HepG2 (cell line): ENCODE measurements at regions not wholly inside any gene's neighbourhood (a gene's known extent, or its start where the extent isn't known, plus 50 kb on each side); places are given as distances from the start of the nearest gene placed in this dataset.

Experiments used
- ATAC-seq: fragments of 200-7000 bp; cut with Tn5 transposase; 3 replicates; pipeline ENCODE4 v1.9.1; 2020; ENCODE audit warnings: mild to moderate bottlenecking, moderate library complexity
- BruUV-seq: library from RNA; stranded (reverse); fragments of 400-500 nt; replicated peaks from 2 replicates; lab custom pipeline; 2021; lab: Mats Ljungman, UMichigan
- CTCF ChIA-PET: fragments of 300-600 bp; formaldehyde crosslinking; extraction: SDS; loops from one replicate; lab custom pipeline; 2021; ENCODE audit warnings: low total read pairs, inconsistent platforms, low intra/inter-chr PET ratio; lab: Yijun Ruan, JAX
- POLR2A ChIA-PET: fragments of 350-600 bp; sonication (Branson Sonifier 250); formaldehyde crosslinking; loops from one replicate; lab custom pipeline; 2020; ENCODE audit warnings: antibody characterized with exemption, inconsistent platforms; lab: Yijun Ruan, JAX
- DNase-seq: peaks from one replicate; pipeline ENCODE4 v3.0.0-alpha.2; 2015; ENCODE audit warnings: low spot score
- FAIRE-seq: peaks from 3 replicates; lab custom pipeline; 2011; peaks lifted over from hg19 to GRCh38; lab: Jason Lieb, UNC
- H2AFZ ChIP-seq: one replicate; pipeline ENCODE4 v1.6.1; 2011; ENCODE audit warnings: low read length, inconsistent platforms
- H3K27ac ChIP-seq: fragments of 300-600 bp; 3 replicates; pipeline ENCODE4 v1.8.0; 2011; ENCODE audit warnings: mixed run types, mild to moderate bottlenecking, mixed read lengths, low read length, inconsistent platforms; ENCODE audit not compliant: insufficient read depth; ENCODE audit errors: extremely low read length
- H3K27me3 ChIP-seq, 2 experiments: fragments of 200-600 bp in 1 of 2; 2 replicates in 1 of 2; 3 replicates in 1 of 2; pipeline versions ENCODE4 v1.6.0 to v1.8.0; 2011; ENCODE audit warnings: low read length in 2 of 2, mild to moderate bottlenecking in 2 of 2, moderate library complexity in 2 of 2, inconsistent platforms in 1 of 2; ENCODE audit not compliant: insufficient read depth in 2 of 2, control insufficient read depth in 1 of 2
- H3K36me3 ChIP-seq, 2 experiments: fragments of 200-600 bp in 1 of 2; replicated peaks in 1 of 2; 2 replicates in 1 of 2; 3 replicates in 1 of 2; pipeline versions ENCODE4 v1.5.1 to v1.8.0; 2011; ENCODE audit warnings: low read length in 2 of 2, inconsistent platforms in 1 of 2; ENCODE audit not compliant: insufficient read depth in 2 of 2, control insufficient read depth in 1 of 2
- H3K4me1 ChIP-seq: 2 replicates; pipeline ENCODE4 v1.5.1; 2012; ENCODE audit warnings: low read length, inconsistent platforms; ENCODE audit not compliant: insufficient read depth
- H3K4me2 ChIP-seq: 2 replicates; pipeline ENCODE4 v1.6.0; 2011; ENCODE audit warnings: low read depth, low read length, inconsistent platforms
- H3K4me3 ChIP-seq, 3 experiments: fragments of 200-600 bp in 1 of 3; sonication (generic), shearing (Covaris generic) in 1 of 3; replicated peaks in 1 of 3; 2 replicates each; pipeline ENCODE4 v1.5.1; 2011 to 2016; ENCODE audit warnings: low read length in 3 of 3, inconsistent platforms in 2 of 3, low read depth in 2 of 3, mild to moderate bottlenecking in 2 of 3, control low read depth in 1 of 3, mixed read lengths in 1 of 3; ENCODE audit not compliant: insufficient read depth in 1 of 3
- H3K79me2 ChIP-seq: one replicate; pipeline ENCODE4 v1.6.1; 2011; ENCODE audit warnings: low read length, inconsistent platforms; ENCODE audit not compliant: insufficient read depth
- H3K9ac ChIP-seq: 2 replicates; pipeline ENCODE4 v1.6.0; 2011; ENCODE audit warnings: mild to moderate bottlenecking, low read depth, low read length, inconsistent platforms; ENCODE audit not compliant: insufficient read depth
- H3K9me3 ChIP-seq: 2 replicates; pipeline ENCODE4 v1.5.1; 2012; ENCODE audit warnings: mild to moderate bottlenecking, low read length
- H4K20me1 ChIP-seq: 2 replicates; pipeline ENCODE4 v1.6.0; 2011; ENCODE audit warnings: inconsistent platforms, mild to moderate bottlenecking, low read length, moderate library complexity; ENCODE audit not compliant: insufficient read depth
- HCFC1 ChIP-seq: fragments of 150-350 bp; IDR thresholded peaks from 2 replicates; pipeline ENCODE4 v1.6.1; 2014; ENCODE audit warnings: low read depth, low read length
- HHEX ChIP-seq: IDR thresholded peaks from 2 replicates; pipeline ENCODE4 v1.6.1; 2016; ENCODE audit warnings: control low read depth
- LCORL ChIP-seq, 2 experiments: fragments of 450-650 bp in 1 of 2; sonication (generic) in 1 of 2; formaldehyde crosslinking in 1 of 2; IDR thresholded peaks; 2 replicates each; pipeline versions ENCODE4 v1.5.0 to v1.6.1; 2017 to 2020; ENCODE audit warnings: antibody characterized with exemption in 1 of 2, missing genetic modification reagents in 1 of 2
- POLR2A ChIP-seq, 2 experiments: IDR thresholded peaks; 2 replicates each; pipeline ENCODE4 v1.6.1; 2011; ENCODE audit warnings: low read depth in 2 of 2, low read length in 2 of 2, mild to moderate bottlenecking in 1 of 2, moderate library complexity in 1 of 2; ENCODE audit not compliant: insufficient read depth in 1 of 2
- ZSCAN20 ChIP-seq: sonication (generic); formaldehyde crosslinking; IDR thresholded peaks from 2 replicates; pipeline ENCODE4 v1.4.0; 2020; ENCODE audit warnings: missing genetic modification reagents, mild to moderate bottlenecking, borderline replicate concordance
- WGBS: methylation state at CpG from one replicate; pipeline ENCODE4 v1.1.6; 2017; ENCODE audit warnings: low lambda C conversion rate; 5-methylcytosine and 5-hydroxymethylcytosine counted together
- in situ Hi-C: cut with HindIII; loops from 2 replicates; pipeline ENCODE4 v1.10.0; 2017; ENCODE audit warnings: low pct_unique_long_range_greater_than_20kb; ENCODE audit not compliant: extremely low pct_ligation_motif_present
- intact Hi-C: fragments of 100-400 bp; cut with micrococcal nuclease; formaldehyde crosslinking; loops from one replicate; pipeline ENCODE4 v1.10.0; 2022; ENCODE audit not compliant: unreplicated experiment
- TF ChIP-seq, protein P1 (sequence below): fragments of 450-650 bp; IDR thresholded peaks from 2 replicates; pipeline ENCODE4 v1.6.1; 2016

GRCh38 chr1:94627771-94628498 lies 86.4 kb upstream of the F3 start (continued):
- TF ChIP-seq ZSCAN20 (CRISPR knock-in tag) (no peak), HCFC1 (no peak)
- TF ChIP-seq, protein P1, sequence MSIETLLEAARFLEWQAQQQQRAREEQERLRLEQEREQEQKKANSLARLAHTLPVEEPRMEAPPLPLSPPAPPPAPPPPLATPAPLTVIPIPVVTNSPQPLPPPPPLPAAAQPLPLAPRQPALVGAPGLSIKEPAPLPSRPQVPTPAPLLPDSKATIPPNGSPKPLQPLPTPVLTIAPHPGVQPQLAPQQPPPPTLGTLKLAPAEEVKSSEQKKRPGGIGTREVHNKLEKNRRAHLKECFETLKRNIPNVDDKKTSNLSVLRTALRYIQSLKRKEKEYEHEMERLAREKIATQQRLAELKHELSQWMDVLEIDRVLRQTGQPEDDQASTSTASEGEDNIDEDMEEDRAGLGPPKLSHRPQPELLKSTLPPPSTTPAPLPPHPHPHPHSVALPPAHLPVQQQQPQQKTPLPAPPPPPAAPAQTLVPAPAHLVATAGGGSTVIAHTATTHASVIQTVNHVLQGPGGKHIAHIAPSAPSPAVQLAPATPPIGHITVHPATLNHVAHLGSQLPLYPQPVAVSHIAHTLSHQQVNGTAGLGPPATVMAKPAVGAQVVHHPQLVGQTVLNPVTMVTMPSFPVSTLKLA, result no peak

GRCh38 chr1:94624203-94624602 lies 82.6 kb upstream of the F3 start:
- DNase-seq, result no peak
- H3K4me2 ChIP-seq, result peak overlapping the region; percentile 43; the same call in 1 of the 2 replicates
- in situ Hi-C loops (no loop called here), intact Hi-C loops (no loop called here)
- 90% methylated on average over 6 of the region's 8 CpGs for whole genome bisulfite sequencing
- ChIA-PET POLR2A (interaction anchor here (1.5 kb wide), 1 partner anchor 44 kb away, joined by 4 read pairs; no protein-coding TSS in a partner anchor), CTCF (no interaction called here)
- H3K4me3 ChIP-seq, result no peak overlapping the region
- H2AFZ ChIP-seq, result no peak overlapping the region
- H3K9me3 ChIP-seq, result no peaks in the 10 kb centered on the region
- no peak for TF ChIP-seq POLR2A (IDR thresholded peaks at IDR 0.05; ENCODE audit: insufficient read depth in 1 of 2, low read depth in 2 of 2, low read length in 2 of 2)
- TF ChIP-seq LCORL (IDR thresholded peaks at IDR 0.05), result no peak
- no peak for TF ChIP-seq LCORL (CRISPR knock-in tag; IDR thresholded peaks at IDR 0.05)
- TF ChIP-seq HHEX (CRISPR knock-in tag), result no peak
- H3K9ac ChIP-seq, result no peak overlapping the region
- FAIRE-seq, result no peak
- no peaks in the 10 kb centered on the region for H3K36me3 ChIP-seq
- peaks cover 31% of the 10 kb centered on the region for H3K4me1 ChIP-seq
- no peak for ATAC-seq
- no peak overlapping the region for H3K27ac ChIP-seq
- no peaks in the 10 kb centered on the region for H3K79me2 ChIP-seq
- H3K27me3 ChIP-seq, result peaks cover 2 to 18% of the 10 kb centered on the region in 2 experiments; a peak in 3 of 5 replicates
- no TSS peak for BruUV-seq
- no peaks in the 10 kb centered on the region for H4K20me1 ChIP-seq
